ENCODE measurements at regions not wholly inside any gene's neighbourhood (a gene's known extent, or its start where the extent isn't known, plus 50 kb on each side); places are given as distances from the start of the nearest gene placed in this dataset.

GRCh38 chr5:72625332-72625731 lies 118.1 kb upstream of the ZNF366 start:
- POLR2A ChIA-PET, result interaction anchor here (1.2 kb wide), 1 partner anchor 189 kb away, joined by 4 read pairs; no protein-coding TSS in a partner anchor

GRCh38 chr5:72624641-72625236 lies 117.5 kb upstream of the ZNF366 start:
- Mint-ChIP-seq H3K36me3 (ENCODE audit: insufficient read depth, unreplicated experiment) (no peaks in the 10 kb centered on the region), H3K4me1 (ENCODE audit: insufficient read depth, unreplicated experiment) (peaks cover 12% of the 10 kb centered on the region), H3K4me3 (ENCODE audit: unreplicated experiment) (no peak overlapping the region), H3K9me3 (ENCODE audit: unreplicated experiment) (no peaks in the 10 kb centered on the region), H3K27me3 (ENCODE audit: insufficient read depth, unreplicated experiment) (no peaks in the 10 kb centered on the region), H3K27ac (ENCODE audit: low read depth, unreplicated experiment) (peak overlapping the region; percentile 57)
- BruUV-seq (replicated peaks), result no TSS peak
- POLR2A ChIA-PET, result interaction anchor here (1.2 kb wide), 1 partner anchor 189 kb away, joined by 4 read pairs; no protein-coding TSS in a partner anchor
- DNase-seq (ENCODE audit: unreplicated experiment), result peak; percentile 50
- intact Hi-C loops (cut with micrococcal nuclease), result loop anchor here (10.0 kb wide), 1 partner anchor 60 kb away; no protein-coding TSS in a partner anchor
- CTCF ChIA-PET, result interaction anchor here (0.9 to 1.1 kb wide), 2 partner anchors 194 to 275 kb away, joined by 3 read pairs; no protein-coding TSS in a partner anchor
- no peak for TF ChIP-seq CTCF (IDR thresholded peaks at IDR 0.05; ENCODE audit: unreplicated experiment)

More at GRCh38 chr5:72625332-72625731, 118.1 kb upstream of the ZNF366 start:
- no peak for DNase-seq (ENCODE audit: unreplicated experiment)
- Mint-ChIP-seq H3K9me3 (ENCODE audit: unreplicated experiment) (no peaks in the 10 kb centered on the region), H3K36me3 (ENCODE audit: insufficient read depth, unreplicated experiment) (no peaks in the 10 kb centered on the region), H3K4me1 (ENCODE audit: insufficient read depth, unreplicated experiment) (peaks cover 12% of the 10 kb centered on the region), H3K27me3 (ENCODE audit: insufficient read depth, unreplicated experiment) (no peaks in the 10 kb centered on the region), H3K27ac (ENCODE audit: low read depth, unreplicated experiment) (peak overlapping the region; percentile 57), H3K4me3 (ENCODE audit: unreplicated experiment) (no peak overlapping the region)
- intact Hi-C loops (cut with micrococcal nuclease), result loop anchor here (10.0 kb wide), 1 partner anchor 59 kb away; no protein-coding TSS in a partner anchor
- no TSS peak for BruUV-seq (replicated peaks)
- TF ChIP-seq CTCF (IDR thresholded peaks at IDR 0.05; ENCODE audit: unreplicated experiment), result no peak
- CTCF ChIA-PET, result interaction anchor here (0.9 to 1.1 kb wide), 2 partner anchors 17 to 275 kb away, joined by 3 read pairs; no protein-coding TSS in a partner anchor

- POLR2A ChIA-PET, result interaction anchor here (1.1 to 1.2 kb wide), 2 partner anchors 190 to 218 kb away, joined by 3 to 4 read pairs; no protein-coding TSS in a partner anchor
- no peak overlapping the region for H3K27ac Mint-ChIP-seq (ENCODE audit: low read depth, unreplicated experiment)
- no TSS peak for BruUV-seq (replicated peaks)
- intact Hi-C loops (cut with micrococcal nuclease), result loop anchor here (10.0 kb wide), 1 partner anchor 61 kb away; no protein-coding TSS in a partner anchor
- TF ChIP-seq CTCF (IDR thresholded peaks at IDR 0.05; ENCODE audit: unreplicated experiment), result no peak
- H3K36me3 Mint-ChIP-seq (ENCODE audit: insufficient read depth, unreplicated experiment), result no peaks in the 10 kb centered on the region
- no peaks in the 10 kb centered on the region for H3K9me3 Mint-ChIP-seq (ENCODE audit: unreplicated experiment)
- no peak for DNase-seq (ENCODE audit: unreplicated experiment)
- CTCF ChIA-PET, result interaction anchor here (0.6 to 1.1 kb wide), 3 partner anchors 174 to 274 kb away, joined by 3 read pairs; no protein-coding TSS in a partner anchor
- no peaks in the 10 kb centered on the region for H3K27me3 Mint-ChIP-seq (ENCODE audit: insufficient read depth, unreplicated experiment)
- H3K4me3 Mint-ChIP-seq (ENCODE audit: unreplicated experiment), result no peak overlapping the region
- H3K4me1 Mint-ChIP-seq (ENCODE audit: insufficient read depth, unreplicated experiment), result peaks cover 13% of the 10 kb centered on the region
Observed at GRCh38 chr5:72623936-72624335, 116.7 kb upstream of the ZNF366 start.

GRCh38 chr5:72623323-72623722 lies 116.1 kb upstream of the ZNF366 start:
- intact Hi-C loops (cut with micrococcal nuclease), result loop anchor here (10.0 kb wide), 1 partner anchor 61 kb away; no protein-coding TSS in a partner anchor
- H3K9me3 Mint-ChIP-seq (ENCODE audit: unreplicated experiment), result no peaks in the 10 kb centered on the region
- no peak for TF ChIP-seq CTCF (IDR thresholded peaks at IDR 0.05; ENCODE audit: unreplicated experiment)
- H3K27me3 Mint-ChIP-seq (ENCODE audit: insufficient read depth, unreplicated experiment), result no peaks in the 10 kb centered on the region
- DNase-seq (ENCODE audit: unreplicated experiment), result no peak
- peaks cover 18% of the 10 kb centered on the region for H3K4me1 Mint-ChIP-seq (ENCODE audit: insufficient read depth, unreplicated experiment)
- no peak overlapping the region for H3K4me3 Mint-ChIP-seq (ENCODE audit: unreplicated experiment)
- ChIA-PET CTCF (interaction anchor here (0.6 to 1.8 kb wide), 3 partner anchors 13 to 174 kb away, joined by 3 to 7 read pairs (median 3); no protein-coding TSS in a partner anchor), POLR2A (interaction anchor here (0.6 to 1.1 kb wide), 3 partner anchors 101 to 219 kb away, joined by 3 to 4 read pairs (median 3); no protein-coding TSS in a partner anchor)
- no TSS peak for BruUV-seq (replicated peaks)
- H3K36me3 Mint-ChIP-seq (ENCODE audit: insufficient read depth, unreplicated experiment), result no peaks in the 10 kb centered on the region
- H3K27ac Mint-ChIP-seq (ENCODE audit: low read depth, unreplicated experiment), result no peak overlapping the region

Data from MCF 10A (cell line).